GM18858 (cell line): ENCODE measurements at regions not wholly inside any gene's neighbourhood (a gene's known extent, or its start where the extent isn't known, plus 50 kb on each side); places are given as distances from the start of the nearest gene placed in this dataset.
"Not testable (repeated sequence)": the region's sequence is repeated elsewhere in the genome, so short reads cannot be mapped to it uniquely, and the experiment has no call there.

Experiments
- ATAC-seq: cut with Tn5 transposase; IDR thresholded peaks from one replicate; pipeline ENCODE4 v1.9.1; 2021; ENCODE audit not compliant: unreplicated experiment

GRCh38 chr1:221978631-221979334 lies 236.9 kb upstream of the DUSP10 start:
- ATAC-seq: not testable (repeated sequence)

- ATAC-seq: not testable (repeated sequence)
Observed at GRCh38 chr1:221973787-221974186, 231.9 kb upstream of the DUSP10 start.

GRCh38 chr1:221972276-221973235 lies 230.7 kb upstream of the DUSP10 start:
- no peak for ATAC-seq

GRCh38 chr1:221971035-221971434 lies 229.1 kb upstream of the DUSP10 start:
- ATAC-seq: not testable (repeated sequence)

GRCh38 chr1:221969298-221969858 lies 227.5 kb upstream of the DUSP10 start:
- ATAC-seq: not testable (repeated sequence)

- ATAC-seq: not testable (repeated sequence)
Observed at GRCh38 chr1:221967538-221967937, 225.6 kb upstream of the DUSP10 start.

GRCh38 chr1:221966888-221967287 lies 225.0 kb upstream of the DUSP10 start:
- ATAC-seq: not testable (repeated sequence)

- not testable (repeated sequence) for ATAC-seq
Observed at GRCh38 chr1:221965891-221966290, 224.0 kb upstream of the DUSP10 start.

GRCh38 chr1:221965252-221965651 lies 223.4 kb upstream of the DUSP10 start:
- ATAC-seq: no peak

GRCh38 chr1:221963742-221964141 lies 221.9 kb upstream of the DUSP10 start:
- no peak for ATAC-seq

- no peak for ATAC-seq
Observed at GRCh38 chr1:221962385-221962784, 220.5 kb upstream of the DUSP10 start.

GRCh38 chr1:221961532-221962292 lies 219.8 kb upstream of the DUSP10 start:
- ATAC-seq: peak; percentile 98

- ATAC-seq: not testable (repeated sequence)
Observed at GRCh38 chr1:221958161-221958562, 216.3 kb upstream of the DUSP10 start.

- not testable (repeated sequence) for ATAC-seq
Observed at GRCh38 chr1:221957350-221957749, 215.5 kb upstream of the DUSP10 start.

- no peak for ATAC-seq
Observed at GRCh38 chr1:221949996-221950395, 208.1 kb upstream of the DUSP10 start.

- no peak for ATAC-seq
Observed at GRCh38 chr1:221948459-221948858, 206.6 kb upstream of the DUSP10 start.

GRCh38 chr1:221947731-221948130 lies 205.8 kb upstream of the DUSP10 start:
- no peak for ATAC-seq

GRCh38 chr1:221946768-221947167 lies 204.9 kb upstream of the DUSP10 start:
- no peak for ATAC-seq

- no peak for ATAC-seq
Observed at GRCh38 chr1:221945669-221946068, 203.8 kb upstream of the DUSP10 start.

- no peak for ATAC-seq
Observed at GRCh38 chr1:221944247-221944870, 202.5 kb upstream of the DUSP10 start.
